T-helper 1 cell treated with Interleukin-12 subunit alpha and Interleukin-12 subunit beta and Interleukin-4 antibody, amounts not matched to agents 30 ng/mL and 1 ng/mL, for 36 hours (primary cell): ENCODE measurements at regions not wholly inside any gene's neighbourhood (a gene's known extent, or its start where the extent isn't known, plus 50 kb on each side); places are given as distances from the start of the nearest gene placed in this dataset.

ENCODE experiments used
- intact Hi-C: fragments of 100-400 bp; cut with micrococcal nuclease; formaldehyde crosslinking; loops from one replicate; pipeline ENCODE4 v1.15.1; 2024

GRCh38 chr14:42299692-42300091 lies 693.0 kb downstream of the LRFN5 start:
- intact Hi-C loops, result no loop called here

- intact Hi-C loops, result no loop called here
Measured at GRCh38 chr14:42293180-42293579, 686.5 kb downstream of the LRFN5 start.

- intact Hi-C loops, result no loop called here
Measured at GRCh38 chr14:42277840-42278239, 671.2 kb downstream of the LRFN5 start.

GRCh38 chr14:42269234-42269633 lies 662.6 kb downstream of the LRFN5 start:
- intact Hi-C loops, result no loop called here

GRCh38 chr14:42248131-42248530 lies 641.5 kb downstream of the LRFN5 start:
- intact Hi-C loops, result no loop called here

- intact Hi-C loops, result no loop called here
Measured at GRCh38 chr14:42241101-42241500, 634.4 kb downstream of the LRFN5 start.

GRCh38 chr14:42229976-42230375 lies 623.3 kb downstream of the LRFN5 start:
- intact Hi-C loops, result no loop called here

- intact Hi-C loops, result no loop called here
Measured at GRCh38 chr14:42229294-42229693, 622.6 kb downstream of the LRFN5 start.

- intact Hi-C loops, result no loop called here
Measured at GRCh38 chr14:42228611-42229010, 621.9 kb downstream of the LRFN5 start.

GRCh38 chr14:42224053-42224888 lies 617.6 kb downstream of the LRFN5 start:
- intact Hi-C loops, result no loop called here

- intact Hi-C loops, result no loop called here
Measured at GRCh38 chr14:42222924-42223471, 616.3 kb downstream of the LRFN5 start.

- intact Hi-C loops, result no loop called here
Measured at GRCh38 chr14:42214981-42215491, 608.4 kb downstream of the LRFN5 start.

GRCh38 chr14:42200957-42201356 lies 594.3 kb downstream of the LRFN5 start:
- intact Hi-C loops, result no loop called here

GRCh38 chr14:42198010-42198409 lies 591.3 kb downstream of the LRFN5 start:
- intact Hi-C loops, result no loop called here

GRCh38 chr14:42192738-42193653 lies 586.3 kb downstream of the LRFN5 start:
- intact Hi-C loops, result no loop called here

- intact Hi-C loops, result no loop called here
Measured at GRCh38 chr14:42190744-42191143, 584.1 kb downstream of the LRFN5 start.

GRCh38 chr14:42187846-42188245 lies 581.2 kb downstream of the LRFN5 start:
- intact Hi-C loops, result no loop called here

- intact Hi-C loops, result no loop called here
Measured at GRCh38 chr14:42185718-42186117, 579.0 kb downstream of the LRFN5 start.

GRCh38 chr14:42174357-42174756 lies 567.7 kb downstream of the LRFN5 start:
- intact Hi-C loops, result no loop called here

GRCh38 chr14:42173206-42173605 lies 566.5 kb downstream of the LRFN5 start:
- intact Hi-C loops, result no loop called here

- intact Hi-C loops, result no loop called here
Measured at GRCh38 chr14:42172304-42172703, 565.6 kb downstream of the LRFN5 start.

GRCh38 chr14:42163136-42163535 lies 556.5 kb downstream of the LRFN5 start:
- intact Hi-C loops, result no loop called here
